Right cardiac atrium (tissue), 5 donors: ENCODE measurements at regions not wholly inside any gene's neighbourhood (a gene's known extent, or its start where the extent isn't known, plus 50 kb on each side); places are given as distances from the start of the nearest gene placed in this dataset.

Source experiments
- ATAC-seq, 2 donors: fragments of 200-7000 bp; cut with Tn5 transposase; one replicate each; pipeline versions ENCODE4 v1.8.0 to v1.9.1; 2020; ENCODE audit warnings: moderate library complexity in 2 of 2, mild to moderate bottlenecking in 1 of 2
- DNase-seq, 3 donors: peaks; one replicate each; pipeline ENCODE4 v3.0.0-alpha.2; 2020
- H3K27ac ChIP-seq: one replicate; pipeline ENCODE4 v1.5.1; 2013; ENCODE audit warnings: mild to moderate bottlenecking, low read length, control low read depth, moderate library complexity
- H3K27me3 ChIP-seq: one replicate; pipeline ENCODE4 v1.6.1; 2013; ENCODE audit not compliant: control insufficient read depth, insufficient read depth
- H3K4me1 ChIP-seq: one replicate; pipeline ENCODE4 v1.6.1; 2013; ENCODE audit warnings: low read length; ENCODE audit not compliant: control insufficient read depth, insufficient read depth
- H3K4me3 ChIP-seq: one replicate; pipeline ENCODE4 v1.5.1; 2013; ENCODE audit warnings: low read length, control low read depth
- H3K9me3 ChIP-seq: one replicate; pipeline ENCODE4 v1.6.1; 2013; ENCODE audit warnings: low read length; ENCODE audit not compliant: control insufficient read depth
- WGBS: extraction: QIAGEN DNeasy Blood & Tissue Kit; methylation state at CpG from one replicate; pipeline ENCODE4 v1.1.7; 2013; 5-methylcytosine and 5-hydroxymethylcytosine counted together
- intact Hi-C, 4 donors: fragments of 100-400 bp; cut with DNase I; formaldehyde crosslinking; loops; one replicate each; pipeline versions ENCODE4 v1.11.0 to v1.14.0; 2022 to 2023
- donor health status: healthy with polysubstance abuse.
- donor health status: DM: no; HTN: yes; CAD: no.
- donor health status: DM: no; HTN: no; CAD: no.
- donor health status: DM: no; HTN: yes; CAD: no; lungs with severe emphysema.
- donor health status: DM: yes; HTN: yes; CAD: no.

GRCh38 chr6:113328886-113329381 lies 528.2 kb upstream of the MARCKS start:
- ATAC-seq (peak; percentile 38 to 55), DNase-seq (peak in 2 of 3 donors; percentile 23 to 36)
- intact Hi-C loops: no loop called here
- Histone ChIP-seq H3K4me1 (no peaks in the 10 kb centered on the region), H3K9me3 (no peaks in the 10 kb centered on the region), H3K27me3 (no peaks in the 10 kb centered on the region), H3K4me3 (no peak overlapping the region), H3K27ac (no peak overlapping the region)
- 51% methylated on average over 4 of the region's 4 CpGs for WGBS

GRCh38 chr6:113329942-113330635 lies 527.1 kb upstream of the MARCKS start:
- Histone ChIP-seq H3K27me3 (no peaks in the 10 kb centered on the region), H3K9me3 (no peaks in the 10 kb centered on the region), H3K4me3 (no peak overlapping the region), H3K27ac (no peak overlapping the region), H3K4me1 (no peaks in the 10 kb centered on the region)
- DNase-seq: no peak
- intact Hi-C loops: no loop called here
- no peak for ATAC-seq
- 94% methylated on average over 3 of the region's 3 CpGs for WGBS

GRCh38 chr6:113330636-113330946 lies 526.6 kb upstream of the MARCKS start:
- intact Hi-C loops: no loop called here
- no peaks in the 10 kb centered on the region for H3K9me3 ChIP-seq
- DNase-seq: no peak
- H3K27ac ChIP-seq: no peak overlapping the region
- no peak for ATAC-seq
- H3K27me3 ChIP-seq: no peaks in the 10 kb centered on the region
- H3K4me1 ChIP-seq: no peaks in the 10 kb centered on the region
- WGBS: 90% methylated on average over 2 of the region's 2 CpGs
- no peak overlapping the region for H3K4me3 ChIP-seq

DNA sequence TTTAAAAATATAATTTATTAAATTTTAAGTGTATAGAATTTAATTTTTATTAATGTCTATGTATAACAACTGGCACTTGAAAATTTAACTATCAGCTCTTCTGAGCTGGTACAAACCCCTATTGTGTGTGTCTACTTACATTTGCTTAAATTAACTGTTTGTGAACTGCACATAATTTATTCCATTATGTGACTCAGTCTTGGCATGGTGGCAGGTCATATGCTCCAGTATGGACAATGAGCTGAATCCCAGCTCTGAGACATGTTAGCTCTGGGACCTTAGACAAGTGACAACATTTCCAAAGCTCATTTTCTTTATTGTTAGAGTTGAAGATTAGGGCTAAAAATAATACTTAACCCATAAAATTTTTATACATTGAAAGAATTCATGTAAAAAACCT lies 526.1 kb upstream of the MARCKS start:
- intact Hi-C loops: no loop called here
- H3K27me3 ChIP-seq: no peaks in the 10 kb centered on the region
- H3K4me3 ChIP-seq: no peak overlapping the region
- no peak overlapping the region for H3K27ac ChIP-seq
- ATAC-seq: no peak
- no peak for DNase-seq
- H3K4me1 ChIP-seq: no peaks in the 10 kb centered on the region
- no peaks in the 10 kb centered on the region for H3K9me3 ChIP-seq

GRCh38 chr6:113338644-113339043 lies 518.5 kb upstream of the MARCKS start:
- ATAC-seq: no peak

GRCh38 chr6:113339209-113339608 lies 517.9 kb upstream of the MARCKS start:
- no peaks in the 10 kb centered on the region for H3K9me3 ChIP-seq
- H3K27ac ChIP-seq: no peak overlapping the region
- ATAC-seq (no peak), DNase-seq (no peak)
- no peak overlapping the region for H3K4me3 ChIP-seq
- intact Hi-C loops: no loop called here
- no peaks in the 10 kb centered on the region for H3K27me3 ChIP-seq
- H3K4me1 ChIP-seq: no peaks in the 10 kb centered on the region

More at GRCh38 chr6:113338644-113339043, 518.5 kb upstream of the MARCKS start:
- no peaks in the 10 kb centered on the region for H3K4me1 ChIP-seq
- intact Hi-C loops: no loop called here
- H3K27me3 ChIP-seq: no peaks in the 10 kb centered on the region
- no peak for DNase-seq
- no peak overlapping the region for H3K4me3 ChIP-seq
- no peak overlapping the region for H3K27ac ChIP-seq
- H3K9me3 ChIP-seq: no peaks in the 10 kb centered on the region

GRCh38 chr6:113340371-113340770 lies 516.8 kb upstream of the MARCKS start:
- ATAC-seq: no peak
- Histone ChIP-seq H3K4me1 (no peaks in the 10 kb centered on the region), H3K4me3 (no peak overlapping the region), H3K27me3 (no peaks in the 10 kb centered on the region), H3K9me3 (no peaks in the 10 kb centered on the region), H3K27ac (no peak overlapping the region)
- intact Hi-C loops: no loop called here
- DNase-seq: no peak
- WGBS: 93% methylated on average over 4 of the region's 4 CpGs

DNA sequence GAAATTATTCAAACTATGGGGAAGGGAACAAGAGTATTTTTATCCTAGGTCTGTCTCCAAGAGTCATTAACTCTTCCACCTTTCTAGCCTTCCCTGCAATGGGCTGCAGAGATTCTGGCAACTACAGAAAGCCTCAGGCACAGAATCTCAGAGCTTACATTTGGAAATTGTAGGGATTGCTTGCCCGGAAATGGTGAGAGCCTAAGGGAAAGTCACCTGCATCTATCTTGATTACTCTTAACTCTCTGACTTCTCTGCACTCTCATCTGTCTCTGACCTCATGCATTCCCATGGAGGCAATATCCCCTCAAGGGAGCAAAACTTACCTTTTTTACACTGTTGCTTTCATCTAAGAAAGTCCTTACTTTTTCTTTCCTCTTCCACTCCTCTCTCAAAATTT lies 513.2 kb upstream of the MARCKS start:
- Histone ChIP-seq H3K4me3 (no peak overlapping the region), H3K4me1 (no peaks in the 10 kb centered on the region), H3K27me3 (no peaks in the 10 kb centered on the region), H3K9me3 (no peaks in the 10 kb centered on the region), H3K27ac (no peak overlapping the region)
- ATAC-seq: no peak
- intact Hi-C loops: no loop called here
- no peak for DNase-seq
- 51% methylated on average over 1 of the region's 1 CpG for WGBS

GRCh38 chr6:113344969-113345368 lies 512.2 kb upstream of the MARCKS start:
- WGBS: 89% methylated on average over 2 of the region's 2 CpGs
- Histone ChIP-seq H3K9me3 (no peaks in the 10 kb centered on the region), H3K27ac (no peak overlapping the region), H3K4me3 (no peak overlapping the region), H3K27me3 (no peaks in the 10 kb centered on the region), H3K4me1 (no peaks in the 10 kb centered on the region)
- no peak for ATAC-seq
- intact Hi-C loops: no loop called here
- no peak for DNase-seq

- H3K27ac ChIP-seq: no peak overlapping the region
- H3K4me1 ChIP-seq: no peaks in the 10 kb centered on the region
- DNase-seq: no peak
- no peaks in the 10 kb centered on the region for H3K27me3 ChIP-seq
- no peak for ATAC-seq
- H3K9me3 ChIP-seq: no peaks in the 10 kb centered on the region
- intact Hi-C loops: no loop called here
- no peak overlapping the region for H3K4me3 ChIP-seq
- 39% methylated on average over 3 of the region's 3 CpGs for WGBS
These were observed 509.7 kb upstream of the MARCKS start for GRCh38 chr6:113347436-113347835.

GRCh38 chr6:113350461-113350860 lies 506.7 kb upstream of the MARCKS start:
- no peak for DNase-seq
- no peaks in the 10 kb centered on the region for H3K27me3 ChIP-seq
- WGBS: 29% methylated on average over 1 of the region's 1 CpG
- no peak overlapping the region for H3K4me3 ChIP-seq
- no peak overlapping the region for H3K27ac ChIP-seq
- intact Hi-C loops: no loop called here
- H3K4me1 ChIP-seq: no peaks in the 10 kb centered on the region
- no peak for ATAC-seq
- no peaks in the 10 kb centered on the region for H3K9me3 ChIP-seq

DNA sequence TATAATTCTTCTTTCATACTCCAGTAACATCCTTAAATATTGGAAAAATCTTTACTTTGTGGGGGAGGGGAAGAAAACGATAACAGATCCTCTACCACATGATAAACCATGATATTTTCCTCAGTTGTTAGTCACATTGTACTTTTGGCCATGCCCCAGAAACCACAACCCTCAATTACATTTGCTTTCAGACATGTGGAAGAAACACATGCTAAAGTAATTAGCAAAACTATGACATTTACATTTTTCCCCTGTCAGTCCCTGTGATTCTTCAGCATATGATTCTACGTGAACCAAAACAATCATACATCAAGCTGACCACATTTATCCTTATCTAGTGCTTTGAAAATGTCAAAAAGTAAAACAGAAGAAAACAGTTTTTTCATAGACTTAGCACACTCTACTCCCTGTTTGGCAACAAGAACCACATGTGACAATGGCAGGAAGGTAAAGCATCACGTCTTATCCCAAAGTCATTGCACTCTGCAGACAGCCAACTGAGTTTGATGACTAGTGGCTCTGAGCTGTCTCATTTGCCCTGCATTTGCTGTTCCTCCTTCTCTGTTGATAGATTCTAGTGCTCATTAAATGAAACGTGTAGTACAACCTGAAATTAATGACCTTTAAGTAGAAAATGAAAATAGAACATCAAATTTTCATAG lies 505.8 kb upstream of the MARCKS start:
- H3K4me1 ChIP-seq: no peaks in the 10 kb centered on the region
- H3K9me3 ChIP-seq: no peaks in the 10 kb centered on the region
- H3K4me3 ChIP-seq: no peak overlapping the region
- 37% methylated on average over 4 of the region's 4 CpGs for WGBS
- intact Hi-C loops: no loop called here
- H3K27me3 ChIP-seq: no peaks in the 10 kb centered on the region
- no peak for DNase-seq
- H3K27ac ChIP-seq: no peak overlapping the region
- ATAC-seq: no peak
